ENCODE measurements at regions not wholly inside any gene's neighbourhood (a gene's known extent, or its start where the extent isn't known, plus 50 kb on each side); places are given as distances from the start of the nearest gene placed in this dataset.

GRCh38 chr6:8321671-8322404, 113.5 kb downstream of the SLC35B3 start:
- Histone ChIP-seq H3K9ac (no peak overlapping the region), H3K36me3 (no peaks in the 10 kb centered on the region), H2AFZ (replicated peaks) (no peak overlapping the region), H3F3A (ENCODE audit: low read depth) (no peaks in the 10 kb centered on the region), H3K4me3 (no peak overlapping the region), H3K27ac (no peak overlapping the region), H3K9me3 (ENCODE audit: low read depth) (no peaks in the 10 kb centered on the region), H3K27me3 (no peaks in the 10 kb centered on the region), H4K20me1 (ENCODE audit: low read depth) (no peaks in the 10 kb centered on the region), H3K79me2 (ENCODE audit: low read depth) (no peaks in the 10 kb centered on the region), H3K4me2 (no peak overlapping the region), H3K4me1 (no peaks in the 10 kb centered on the region)
- no peak for DNase-seq (ENCODE audit: low spot score)
- no peak for TF ChIP-seq CTCF (IDR thresholded peaks at IDR 0.05)
- no peak for TF ChIP-seq EZH2 (IDR thresholded peaks at IDR 0.05)
- TF ChIP-seq EZH2phosphoT487 (IDR thresholded peaks at IDR 0.05) = no peak
- H3K36me3 Mint-ChIP-seq = no peaks in the 10 kb centered on the region
- H3K4me1 Mint-ChIP-seq = no peaks in the 10 kb centered on the region
- H3K27ac Mint-ChIP-seq = peak overlapping the region; percentile 19
- H3K27me3 Mint-ChIP-seq (ENCODE audit: insufficient read depth, low read depth) = peaks cover 4% of the 10 kb centered on the region
- H3K4me3 Mint-ChIP-seq = no peak overlapping the region
- no peaks in the 10 kb centered on the region for H3K9me3 Mint-ChIP-seq

- H3K27me3 Mint-ChIP-seq (ENCODE audit: insufficient read depth, low read depth) = peaks cover 2% of the 10 kb centered on the region
- H4K20me1 ChIP-seq (ENCODE audit: low read depth) = no peaks in the 10 kb centered on the region
- H3K4me1 Mint-ChIP-seq = no peaks in the 10 kb centered on the region
- TF ChIP-seq CTCF (IDR thresholded peaks at IDR 0.05) = no peak
- TF ChIP-seq EZH2phosphoT487 (IDR thresholded peaks at IDR 0.05) = no peak
- TF ChIP-seq EZH2 (IDR thresholded peaks at IDR 0.05) = no peak
- H3K36me3 ChIP-seq = no peaks in the 10 kb centered on the region
- H3K4me1 ChIP-seq = no peaks in the 10 kb centered on the region
- no peak overlapping the region for H3K4me2 ChIP-seq
- no peak overlapping the region for H3K27ac ChIP-seq
- H3K36me3 Mint-ChIP-seq = no peaks in the 10 kb centered on the region
- no peak overlapping the region for H3K27ac Mint-ChIP-seq
- H2AFZ ChIP-seq (replicated peaks) = peak overlapping the region; percentile 50
- H3K9me3 Mint-ChIP-seq = peaks cover 17% of the 10 kb centered on the region
- H3K79me2 ChIP-seq (ENCODE audit: low read depth) = no peaks in the 10 kb centered on the region
- DNase-seq (ENCODE audit: low spot score) = no peak
- H3K4me3 ChIP-seq = no peak overlapping the region
- no peak overlapping the region for H3K9ac ChIP-seq
- no peaks in the 10 kb centered on the region for H3K27me3 ChIP-seq
- H3K4me3 Mint-ChIP-seq = no peak overlapping the region
- no peaks in the 10 kb centered on the region for H3K9me3 ChIP-seq (ENCODE audit: low read depth)
- no peaks in the 10 kb centered on the region for H3F3A ChIP-seq (ENCODE audit: low read depth)
These were observed 120.2 kb downstream of the SLC35B3 start for GRCh38 chr6:8315154-8315553.

- Histone ChIP-seq H3K4me1 (no peaks in the 10 kb centered on the region), H3K4me2 (no peak overlapping the region), H2AFZ (replicated peaks) (no peak overlapping the region), H3K9me3 (ENCODE audit: low read depth) (no peaks in the 10 kb centered on the region), H3F3A (ENCODE audit: low read depth) (no peaks in the 10 kb centered on the region), H3K9ac (no peak overlapping the region), H3K27ac (no peak overlapping the region), H3K4me3 (no peak overlapping the region), H3K36me3 (no peaks in the 10 kb centered on the region), H3K79me2 (ENCODE audit: low read depth) (no peaks in the 10 kb centered on the region), H3K27me3 (no peaks in the 10 kb centered on the region), H4K20me1 (ENCODE audit: low read depth) (no peaks in the 10 kb centered on the region)
- no peak for DNase-seq (ENCODE audit: low spot score)
- H3K36me3 Mint-ChIP-seq = no peaks in the 10 kb centered on the region
- TF ChIP-seq EZH2phosphoT487 (IDR thresholded peaks at IDR 0.05) (no peak), CTCF (IDR thresholded peaks at IDR 0.05) (no peak), EZH2 (IDR thresholded peaks at IDR 0.05) (no peak)
- H3K4me1 Mint-ChIP-seq = no peaks in the 10 kb centered on the region
- H3K27ac Mint-ChIP-seq = no peak overlapping the region
- H3K9me3 Mint-ChIP-seq = no peaks in the 10 kb centered on the region
- no peak overlapping the region for H3K4me3 Mint-ChIP-seq
- no peaks in the 10 kb centered on the region for H3K27me3 Mint-ChIP-seq (ENCODE audit: insufficient read depth, low read depth)
These were observed 133.8 kb downstream of the SLC35B3 start for GRCh38 chr6:8301502-8301901.

Measured in neural progenitor cell (in vitro differentiated cells).